ENCODE measurements at regions not wholly inside any gene's neighbourhood (a gene's known extent, or its start where the extent isn't known, plus 50 kb on each side); places are given as distances from the start of the nearest gene placed in this dataset.

DNA sequence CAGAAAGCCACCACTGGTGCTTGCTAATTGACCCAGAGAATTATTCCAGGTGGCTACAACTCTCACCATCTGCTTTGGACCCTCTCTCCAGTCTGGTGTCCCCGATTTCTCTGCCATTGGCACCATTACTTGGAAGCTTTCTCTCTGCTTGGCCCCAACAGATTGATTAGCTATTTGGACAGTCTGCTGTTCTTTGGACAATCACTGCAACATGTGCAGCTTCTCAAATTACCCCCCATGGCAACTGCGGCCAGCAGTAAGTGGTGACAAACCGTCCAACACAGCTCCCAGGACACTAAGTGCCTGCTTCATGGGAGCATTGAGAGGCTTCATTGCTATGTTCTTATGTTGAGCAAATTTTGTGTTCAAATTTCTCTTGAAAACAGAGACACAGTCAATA lies 309.8 kb downstream of the TAF11L14 start:
- 17% methylated on average over 1 of the region's 3 CpGs; no CpG with 5 or more reads in 1 of the 2 experiments for WGBS, 2 experiments (ENCODE audit: extremely low coverage in 2 of 2, insufficient read length in 1 of 2)
- ATAC-seq (ENCODE audit: low read depth): no peak
- no peak overlapping the region for H3K18ac ChIP-seq (ENCODE audit: low read depth, low read length)
- no peak overlapping the region for H2BK120ac ChIP-seq (ENCODE audit: low read depth, low read length)
- in situ Hi-C loops (cut with MboI; ENCODE audit: low sequenced_read_pairs) (no loop called here), dilution Hi-C loops (cut with HindIII; ENCODE audit: low sequenced_read_pairs, unreplicated experiment) (no loop called here), intact Hi-C loops (cut with micrococcal nuclease) (no loop called here)
- H4K20me1 ChIP-seq (ENCODE audit: insufficient read depth, low read length): no peaks in the 10 kb centered on the region
- no peak overlapping the region for H2AK5ac ChIP-seq (ENCODE audit: low read depth, low read length)
- H3K27me3 ChIP-seq (ENCODE audit: control insufficient read depth, insufficient read depth, low read length): no peaks in the 10 kb centered on the region
- no peak overlapping the region for H4K91ac ChIP-seq (ENCODE audit: insufficient read depth, low read depth, low read length)
- no peak overlapping the region for H2BK20ac ChIP-seq (ENCODE audit: low read depth, low read length)
- H4K8ac ChIP-seq (ENCODE audit: low read depth in 2 of 2, low read length in 2 of 2): no peak overlapping the region
- no peaks in the 10 kb centered on the region for H3K9me1 ChIP-seq (ENCODE audit: insufficient read depth, low read length)
- no peaks in the 10 kb centered on the region for H3K36me3 ChIP-seq (ENCODE audit: control insufficient read depth, insufficient read depth, low read length)
- H3K56ac ChIP-seq (ENCODE audit: extremely low read depth, insufficient read depth, low read length): no peak overlapping the region
- TF ChIP-seq SMC3 (IDR thresholded peaks at IDR 0.05; ENCODE audit: low read depth, low read length): no peak
- TF ChIP-seq, protein P1, sequence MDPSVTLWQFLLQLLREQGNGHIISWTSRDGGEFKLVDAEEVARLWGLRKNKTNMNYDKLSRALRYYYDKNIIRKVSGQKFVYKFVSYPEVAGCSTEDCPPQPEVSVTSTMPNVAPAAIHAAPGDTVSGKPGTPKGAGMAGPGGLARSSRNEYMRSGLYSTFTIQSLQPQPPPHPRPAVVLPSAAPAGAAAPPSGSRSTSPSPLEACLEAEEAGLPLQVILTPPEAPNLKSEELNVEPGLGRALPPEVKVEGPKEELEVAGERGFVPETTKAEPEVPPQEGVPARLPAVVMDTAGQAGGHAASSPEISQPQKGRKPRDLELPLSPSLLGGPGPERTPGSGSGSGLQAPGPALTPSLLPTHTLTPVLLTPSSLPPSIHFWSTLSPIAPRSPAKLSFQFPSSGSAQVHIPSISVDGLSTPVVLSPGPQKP (IDR thresholded peaks at IDR 0.05; ENCODE audit: borderline replicate concordance, low read depth, low read length): no peak
- no peak for TF ChIP-seq CHD1 (IDR thresholded peaks at IDR 0.05; ENCODE audit: low read depth, low read length)
- no peak for TF ChIP-seq NFE2L2 (IDR thresholded peaks at IDR 0.05; ENCODE audit: low read depth, low read length)
- no peak overlapping the region for H2AFZ ChIP-seq (replicated peaks; ENCODE audit: low read length, poor library complexity)
- no TSS peak for BruUV-seq (replicated peaks)
- no peak overlapping the region for H2BK5ac ChIP-seq (ENCODE audit: low read depth, low read length, poor library complexity, severe bottlenecking)
- H3K23ac ChIP-seq (ENCODE audit: low read depth, low read length): no peak overlapping the region
- no peak overlapping the region for H3K4me3 ChIP-seq (ENCODE audit: insufficient read depth, low read depth, low read length)
- H3K4me1 ChIP-seq (ENCODE audit: control insufficient read depth, insufficient read depth, low read length): no peaks in the 10 kb centered on the region
- H3K9me3 ChIP-seq (ENCODE audit: control insufficient read depth, insufficient read depth, low read length): no peaks in the 10 kb centered on the region
- no peak overlapping the region for H3K4me2 ChIP-seq (ENCODE audit: low read depth, low read length)
- H3K4ac ChIP-seq (ENCODE audit: low read depth, low read length): no peak overlapping the region
- no peak for DNase-seq
- ChIA-PET CTCF (interaction anchor here (0.6 kb wide), 1 partner anchor 296 kb away, joined by 3 read pairs; no protein-coding TSS in a partner anchor), POLR2A (ENCODE audit: unreplicated experiment) (no interaction called here)
- H2AK9ac ChIP-seq (replicated peaks; ENCODE audit: low read depth, low read length, poor library complexity): no peak overlapping the region
- H3K27ac ChIP-seq (ENCODE audit: insufficient read depth, low read length): no peak overlapping the region
- H3K9ac ChIP-seq (ENCODE audit: low read depth, low read length): no peak overlapping the region
- no peak overlapping the region for H2BK15ac ChIP-seq (ENCODE audit: low read depth, low read length)
- no peak overlapping the region for H4K5ac ChIP-seq (ENCODE audit: low read depth, low read length)
- no peak overlapping the region for H3K14ac ChIP-seq (replicated peaks; ENCODE audit: low read depth, low read length)
- no peaks in the 10 kb centered on the region for H3K79me1 ChIP-seq (ENCODE audit: low read depth in 1 of 2, low read length in 2 of 2)

All from IMR-90 (cell line).